HEK293 (cell line): ENCODE measurements at regions not wholly inside any gene's neighbourhood (a gene's known extent, or its start where the extent isn't known, plus 50 kb on each side); places are given as distances from the start of the nearest gene placed in this dataset.

ENCODE experiments used
- CTCF ChIA-PET: fragments of 350-600 bp; formaldehyde crosslinking; extraction: SDS; loops from one replicate; lab custom pipeline; 2021; ENCODE audit warnings: antibody characterized with exemption; lab: Yijun Ruan, JAX
- POLR2A ChIA-PET: fragments of 300-600 bp; formaldehyde crosslinking; extraction: SDS; loops from one replicate; lab custom pipeline; 2020; ENCODE audit warnings: antibody characterized with exemption, inconsistent platforms; lab: Yijun Ruan, JAX
- H3K27ac ChIP-seq: fragments of 200-500 bp; sonication (Bioruptor generic); 2 replicates; pipeline ENCODE4 v1.5.1; 2014; ENCODE audit warnings: low read depth, low read length, control low read depth, inconsistent platforms; ENCODE audit errors: extremely low read depth
- H3K36me3 ChIP-seq, 2 experiments: fragments of 200-500 bp in 1 of 2; sonication (Bioruptor generic) in 1 of 2; 1 replicate in 1 of 2; 2 replicates in 1 of 2; pipeline ENCODE4 v1.5.1; 2014 to 2017; ENCODE audit warnings: inconsistent platforms in 2 of 2, low read length in 2 of 2; ENCODE audit not compliant: control insufficient read depth in 2 of 2, insufficient read depth in 1 of 2
- H3K4me1 ChIP-seq: fragments of 200-500 bp; sonication (Bioruptor generic); 2 replicates; pipeline ENCODE4 v1.5.1; 2014; ENCODE audit warnings: mild to moderate bottlenecking, low read length, inconsistent platforms; ENCODE audit not compliant: control insufficient read depth, insufficient read depth
- H3K4me3 ChIP-seq: 2 replicates; pipeline ENCODE4 v1.5.1; 2011; ENCODE audit warnings: low read depth, mild to moderate bottlenecking, control low read depth, low read length, moderate library complexity
- H3K9me3 ChIP-seq: fragments of 200-500 bp; sonication (Bioruptor generic); 2 replicates; pipeline ENCODE4 v1.5.1; 2014; ENCODE audit warnings: low read depth, low read length, inconsistent platforms; ENCODE audit not compliant: control insufficient read depth, insufficient read depth
- GLIS1 ChIP-seq: fragments of 450-650 bp; formaldehyde crosslinking; IDR thresholded peaks from 2 replicates; pipeline ENCODE4 v1.5.1; 2016; ENCODE audit warnings: missing biosample characterization, missing genetic modification characterization
- PRDM4 ChIP-seq: fragments of 450-650 bp; formaldehyde crosslinking; IDR thresholded peaks from 2 replicates; pipeline ENCODE4 v1.5.1; 2017; ENCODE audit warnings: missing biosample characterization, missing genetic modification characterization
- SETDB1 ChIP-seq: IDR thresholded peaks from one replicate; pipeline ENCODE4 v1.6.1; 2017; ENCODE audit warnings: mild to moderate bottlenecking, low read length, moderate library complexity, mixed read lengths; ENCODE audit not compliant: insufficient read length
- ZBTB17 ChIP-seq: fragments of 450-650 bp; formaldehyde crosslinking; IDR thresholded peaks from 2 replicates; pipeline ENCODE4 v1.5.1; 2016; ENCODE audit warnings: missing biosample characterization, missing genetic modification characterization
- ZBTB20 ChIP-seq: fragments of 450-650 bp; formaldehyde crosslinking; IDR thresholded peaks from 2 replicates; pipeline ENCODE4 v1.5.1; 2016; ENCODE audit warnings: missing biosample characterization, missing genetic modification characterization
- ZFP37 ChIP-seq: fragments of 450-650 bp; formaldehyde crosslinking; IDR thresholded peaks from 2 replicates; pipeline ENCODE4 v1.5.1; 2016; ENCODE audit warnings: missing biosample characterization, missing genetic modification characterization
- ZIC2 ChIP-seq: fragments of 450-650 bp; formaldehyde crosslinking; IDR thresholded peaks from 2 replicates; pipeline ENCODE4 v1.5.1; 2016; ENCODE audit warnings: missing biosample characterization, missing genetic modification characterization
- ZNF174 ChIP-seq: fragments of 450-650 bp; formaldehyde crosslinking; IDR thresholded peaks from 2 replicates; pipeline ENCODE4 v1.5.0; 2017; ENCODE audit warnings: missing biosample characterization, mild to moderate bottlenecking, missing genetic modification characterization
- ZNF214 ChIP-seq: fragments of 450-650 bp; formaldehyde crosslinking; IDR thresholded peaks from 2 replicates; pipeline ENCODE4 v1.5.1; 2017; ENCODE audit warnings: missing biosample characterization, mild to moderate bottlenecking, missing genetic modification characterization, borderline replicate concordance
- ZNF223 ChIP-seq: fragments of 450-650 bp; formaldehyde crosslinking; IDR thresholded peaks from 2 replicates; pipeline ENCODE4 v1.5.1; 2016; ENCODE audit warnings: missing biosample characterization, missing genetic modification characterization
- ZNF350 ChIP-seq: fragments of 450-650 bp; formaldehyde crosslinking; IDR thresholded peaks from 2 replicates; pipeline ENCODE4 v1.5.0; 2017; ENCODE audit warnings: missing biosample characterization, mild to moderate bottlenecking, missing genetic modification characterization
- ZNF585B ChIP-seq: fragments of 450-650 bp; formaldehyde crosslinking; IDR thresholded peaks from 2 replicates; pipeline ENCODE4 v1.5.1; 2016; ENCODE audit warnings: missing biosample characterization, missing genetic modification characterization
- ZNF654 ChIP-seq: fragments of 450-650 bp; formaldehyde crosslinking; IDR thresholded peaks from 2 replicates; pipeline ENCODE4 v1.5.1; 2016; ENCODE audit warnings: low read depth, missing biosample characterization, missing genetic modification characterization
- ZNF747 ChIP-seq: fragments of 450-650 bp; formaldehyde crosslinking; IDR thresholded peaks from 2 replicates; pipeline ENCODE4 v1.5.1; 2016; ENCODE audit warnings: missing biosample characterization, missing genetic modification characterization
- ZNF792 ChIP-seq: fragments of 450-650 bp; formaldehyde crosslinking; IDR thresholded peaks from 2 replicates; pipeline ENCODE4 v1.5.1; 2016; ENCODE audit warnings: missing biosample characterization, missing genetic modification characterization
- TF ChIP-seq, protein P1 (sequence below): fragments of 450-650 bp; formaldehyde crosslinking; IDR thresholded peaks from 2 replicates; pipeline ENCODE4 v1.5.1; 2016; ENCODE audit warnings: missing biosample characterization, missing genetic modification characterization
- TF ChIP-seq, protein P2 (sequence below): fragments of 450-650 bp; formaldehyde crosslinking; IDR thresholded peaks from 2 replicates; pipeline ENCODE4 v1.5.1; 2016; ENCODE audit warnings: missing biosample characterization, missing genetic modification characterization
- TF ChIP-seq, protein P3 (sequence below): fragments of 450-650 bp; IDR thresholded peaks from 2 replicates; pipeline ENCODE4 v1.5.1; 2018; ENCODE audit warnings: missing biosample characterization, mild to moderate bottlenecking, missing genetic modification characterization
- TF ChIP-seq, protein P4 (sequence below): fragments of 450-650 bp; formaldehyde crosslinking; IDR thresholded peaks from 2 replicates; pipeline ENCODE4 v1.5.1; 2016; ENCODE audit warnings: missing biosample characterization, missing genetic modification characterization

DNA sequence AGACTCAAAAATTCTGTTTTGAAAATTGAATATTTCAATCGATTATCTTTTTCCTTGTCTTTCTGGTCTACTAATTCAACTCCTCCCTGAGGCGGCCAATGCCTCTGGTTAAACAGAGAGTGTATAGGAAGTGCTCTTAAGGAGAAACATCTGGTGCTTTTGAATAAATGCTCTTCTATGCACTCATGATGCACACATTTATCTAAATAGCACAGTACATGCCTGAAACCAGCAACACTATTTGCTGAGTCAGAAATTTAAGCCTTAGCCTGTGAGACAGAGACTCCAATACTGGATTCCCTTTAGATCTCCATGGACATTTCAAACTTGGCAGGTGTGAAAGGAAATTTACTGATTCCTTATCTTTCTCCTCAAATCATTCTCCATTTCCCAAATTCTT is 118.6 kb downstream of the SLIT2 start (continued):
- TF ChIP-seq ZNF747 (tag by site-specific recombination): no peak

- H3K9me3 ChIP-seq: no peaks in the 10 kb centered on the region
- peaks cover 0 to 12% of the 10 kb centered on the region in 2 experiments; a peak in 1 of 3 replicates for H3K36me3 ChIP-seq
- TF ChIP-seq ZBTB17 (tag by site-specific recombination) (no peak), ZBTB20 (tag by site-specific recombination) (no peak), GLIS1 (no peak), ZIC2 (tag by site-specific recombination) (no peak), SETDB1 (no peak), ZNF350 (tag by site-specific recombination) (no peak), ZNF223 (tag by site-specific recombination) (no peak), PRDM4 (tag by site-specific recombination) (no peak), ZFP37 (tag by site-specific recombination) (no peak), ZNF792 (tag by site-specific recombination) (no peak), ZNF585B (tag by site-specific recombination) (no peak), ZNF174 (tag by site-specific recombination) (no peak), ZNF654 (no peak), ZNF214 (tag by site-specific recombination) (no peak)
- TF ChIP-seq, protein P1, sequence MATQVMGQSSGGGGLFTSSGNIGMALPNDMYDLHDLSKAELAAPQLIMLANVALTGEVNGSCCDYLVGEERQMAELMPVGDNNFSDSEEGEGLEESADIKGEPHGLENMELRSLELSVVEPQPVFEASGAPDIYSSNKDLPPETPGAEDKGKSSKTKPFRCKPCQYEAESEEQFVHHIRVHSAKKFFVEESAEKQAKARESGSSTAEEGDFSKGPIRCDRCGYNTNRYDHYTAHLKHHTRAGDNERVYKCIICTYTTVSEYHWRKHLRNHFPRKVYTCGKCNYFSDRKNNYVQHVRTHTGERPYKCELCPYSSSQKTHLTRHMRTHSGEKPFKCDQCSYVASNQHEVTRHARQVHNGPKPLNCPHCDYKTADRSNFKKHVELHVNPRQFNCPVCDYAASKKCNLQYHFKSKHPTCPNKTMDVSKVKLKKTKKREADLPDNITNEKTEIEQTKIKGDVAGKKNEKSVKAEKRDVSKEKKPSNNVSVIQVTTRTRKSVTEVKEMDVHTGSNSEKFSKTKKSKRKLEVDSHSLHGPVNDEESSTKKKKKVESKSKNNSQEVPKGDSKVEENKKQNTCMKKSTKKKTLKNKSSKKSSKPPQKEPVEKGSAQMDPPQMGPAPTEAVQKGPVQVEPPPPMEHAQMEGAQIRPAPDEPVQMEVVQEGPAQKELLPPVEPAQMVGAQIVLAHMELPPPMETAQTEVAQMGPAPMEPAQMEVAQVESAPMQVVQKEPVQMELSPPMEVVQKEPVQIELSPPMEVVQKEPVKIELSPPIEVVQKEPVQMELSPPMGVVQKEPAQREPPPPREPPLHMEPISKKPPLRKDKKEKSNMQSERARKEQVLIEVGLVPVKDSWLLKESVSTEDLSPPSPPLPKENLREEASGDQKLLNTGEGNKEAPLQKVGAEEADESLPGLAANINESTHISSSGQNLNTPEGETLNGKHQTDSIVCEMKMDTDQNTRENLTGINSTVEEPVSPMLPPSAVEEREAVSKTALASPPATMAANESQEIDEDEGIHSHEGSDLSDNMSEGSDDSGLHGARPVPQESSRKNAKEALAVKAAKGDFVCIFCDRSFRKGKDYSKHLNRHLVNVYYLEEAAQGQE: no peak
- TF ChIP-seq, protein P2, sequence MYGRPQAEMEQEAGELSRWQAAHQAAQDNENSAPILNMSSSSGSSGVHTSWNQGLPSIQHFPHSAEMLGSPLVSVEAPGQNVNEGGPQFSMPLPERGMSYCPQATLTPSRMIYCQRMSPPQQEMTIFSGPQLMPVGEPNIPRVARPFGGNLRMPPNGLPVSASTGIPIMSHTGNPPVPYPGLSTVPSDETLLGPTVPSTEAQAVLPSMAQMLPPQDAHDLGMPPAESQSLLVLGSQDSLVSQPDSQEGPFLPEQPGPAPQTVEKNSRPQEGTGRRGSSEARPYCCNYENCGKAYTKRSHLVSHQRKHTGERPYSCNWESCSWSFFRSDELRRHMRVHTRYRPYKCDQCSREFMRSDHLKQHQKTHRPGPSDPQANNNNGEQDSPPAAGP (tag by site-specific recombination): no peak
- TF ChIP-seq, protein P3, sequence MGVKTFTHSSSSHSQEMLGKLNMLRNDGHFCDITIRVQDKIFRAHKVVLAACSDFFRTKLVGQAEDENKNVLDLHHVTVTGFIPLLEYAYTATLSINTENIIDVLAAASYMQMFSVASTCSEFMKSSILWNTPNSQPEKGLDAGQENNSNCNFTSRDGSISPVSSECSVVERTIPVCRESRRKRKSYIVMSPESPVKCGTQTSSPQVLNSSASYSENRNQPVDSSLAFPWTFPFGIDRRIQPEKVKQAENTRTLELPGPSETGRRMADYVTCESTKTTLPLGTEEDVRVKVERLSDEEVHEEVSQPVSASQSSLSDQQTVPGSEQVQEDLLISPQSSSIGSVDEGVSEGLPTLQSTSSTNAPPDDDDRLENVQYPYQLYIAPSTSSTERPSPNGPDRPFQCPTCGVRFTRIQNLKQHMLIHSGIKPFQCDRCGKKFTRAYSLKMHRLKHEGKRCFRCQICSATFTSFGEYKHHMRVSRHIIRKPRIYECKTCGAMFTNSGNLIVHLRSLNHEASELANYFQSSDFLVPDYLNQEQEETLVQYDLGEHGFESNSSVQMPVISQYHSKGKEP (tag by site-specific recombination): no peak
- TF ChIP-seq, protein P4, sequence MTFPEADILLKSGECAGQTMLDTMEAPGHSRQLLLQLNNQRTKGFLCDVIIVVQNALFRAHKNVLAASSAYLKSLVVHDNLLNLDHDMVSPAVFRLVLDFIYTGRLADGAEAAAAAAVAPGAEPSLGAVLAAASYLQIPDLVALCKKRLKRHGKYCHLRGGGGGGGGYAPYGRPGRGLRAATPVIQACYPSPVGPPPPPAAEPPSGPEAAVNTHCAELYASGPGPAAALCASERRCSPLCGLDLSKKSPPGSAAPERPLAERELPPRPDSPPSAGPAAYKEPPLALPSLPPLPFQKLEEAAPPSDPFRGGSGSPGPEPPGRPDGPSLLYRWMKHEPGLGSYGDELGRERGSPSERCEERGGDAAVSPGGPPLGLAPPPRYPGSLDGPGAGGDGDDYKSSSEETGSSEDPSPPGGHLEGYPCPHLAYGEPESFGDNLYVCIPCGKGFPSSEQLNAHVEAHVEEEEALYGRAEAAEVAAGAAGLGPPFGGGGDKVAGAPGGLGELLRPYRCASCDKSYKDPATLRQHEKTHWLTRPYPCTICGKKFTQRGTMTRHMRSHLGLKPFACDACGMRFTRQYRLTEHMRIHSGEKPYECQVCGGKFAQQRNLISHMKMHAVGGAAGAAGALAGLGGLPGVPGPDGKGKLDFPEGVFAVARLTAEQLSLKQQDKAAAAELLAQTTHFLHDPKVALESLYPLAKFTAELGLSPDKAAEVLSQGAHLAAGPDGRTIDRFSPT (tag by site-specific recombination): no peak
- TF ChIP-seq, all 188 proteins: peak for 0
- ChIA-PET POLR2A (no interaction called here), CTCF (no interaction called here)
- no peak overlapping the region for H3K4me3 ChIP-seq
- no peak overlapping the region for H3K27ac ChIP-seq
- H3K4me1 ChIP-seq: no peaks in the 10 kb centered on the region
Measured at GRCh38 chr4:20376070-20376469, 124.4 kb downstream of the SLIT2 start.
